Pancreas (tissue), 10 donors: ENCODE measurements at regions not wholly inside any gene's neighbourhood (a gene's known extent, or its start where the extent isn't known, plus 50 kb on each side); places are given as distances from the start of the nearest gene placed in this dataset.

Source experiments
- ATAC-seq, 4 donors: fragments of 200-7000 bp; cut with Tn5 transposase; one replicate each; pipeline versions ENCODE4 v1.8.0 to v1.9.1; 2020; ENCODE audit warnings: mild to moderate bottlenecking in 4 of 4, moderate library complexity in 4 of 4
- DNase-seq, 6 donors: peaks; one replicate each; pipeline ENCODE4 v3.0.0-alpha.2; 2020
- FAIRE-seq: peaks from 2 replicates; lab custom pipeline; 2012; peaks lifted over from hg19 to GRCh38; lab: Jason Lieb, UNC
- H3K27ac ChIP-seq, 4 donors: fragments of 200-600 bp; sonication (generic); 1 replicate in 3 of 4; 2 replicates in 1 of 4; pipeline versions ENCODE4 v1.5.0 to v1.8.0; 2020
- H3K27me3 ChIP-seq, 4 donors: fragments of 200-600 bp; one replicate each; pipeline ENCODE4 v1.8.0; 2021
- H3K36me3 ChIP-seq, 3 donors: fragments of 200-600 bp; sonication (generic) in 1 of 3; one replicate each; pipeline versions ENCODE4 v1.5.0 to v1.8.0; 2020 to 2021
- H3K4me1 ChIP-seq, 3 donors: fragments of 200-600 bp; one replicate each; pipeline ENCODE4 v1.8.0; 2021
- H3K4me3 ChIP-seq, 4 donors: fragments of 200-600 bp; sonication (generic) in 2 of 4; one replicate each; pipeline versions ENCODE4 v1.5.0 to v1.8.0; 2020 to 2021
- H3K9me3 ChIP-seq, 4 donors: fragments of 200-600 bp; one replicate each; pipeline ENCODE4 v1.8.0; 2021
- CTCF ChIP-seq, 4 donors: fragments of 200-600 bp; sonication (generic) in 3 of 4; IDR thresholded peaks; one replicate each; pipeline versions ENCODE4 v1.5.0 to v1.8.0; 2021; ENCODE audit warnings: antibody characterized with exemption in 4 of 4
- WGBS, 2 donors: extraction: QIAGEN DNeasy Blood & Tissue Kit; methylation state at CpG; one replicate each; pipeline ENCODE4 v1.1.7; 2013; 5-methylcytosine and 5-hydroxymethylcytosine counted together
- intact Hi-C, 3 donors: fragments of 100-400 bp; cut with DNase I; formaldehyde crosslinking; loops; one replicate each; pipeline versions ENCODE4 v1.11.1 to v1.14.2; 2022
- donor health status: healthy with polysubstance abuse.
- donor health status: DM: no; HTN: no; CAD: no; lungs with moderate emphysema.
- donor health status: DM: no; HTN: no; CAD: no.
- donor health status: control.
- donor health status: control.
- donor health status: Bipolar disorder and iron deficiency.
- donor health status: DM: yes; HTN: yes; CAD: no.
- donor health status: DM: no; HTN: no; CAD: no.
- donor health status: DM: no; HTN: no; CAD: no.
- donor health status: DM: yes; HTN: yes; CAD: no.

GRCh38 chr6:40252531-40253258, 318.4 kb upstream of the MOCS1 start:
- Histone ChIP-seq H3K27me3 (no peaks in the 10 kb centered on the region), H3K9me3 (no peaks in the 10 kb centered on the region), H3K27ac (no peak overlapping the region), H3K4me1 (no peaks in the 10 kb centered on the region), H3K4me3 (no peak overlapping the region), H3K36me3 (no peaks in the 10 kb centered on the region)
- no peak for DNase-seq
- intact Hi-C loops = no loop called here
- FAIRE-seq = no peak
- no peak for TF ChIP-seq CTCF (IDR thresholded peaks at IDR 0.05)
- 78 to 82% methylated on average over 4 of the region's 4 CpGs for WGBS, 2 donors
- ATAC-seq = no peak

GRCh38 chr6:40251637-40252300, 317.5 kb upstream of the MOCS1 start:
- 86 to 88% methylated on average over 3 of the region's 3 CpGs for WGBS, 2 donors
- no peak overlapping the region for H3K27ac ChIP-seq

GRCh38 chr6:40249935-40250334, 315.7 kb upstream of the MOCS1 start:
- no peak overlapping the region for H3K27ac ChIP-seq
- no peak for DNase-seq
- H3K4me1 ChIP-seq = no peaks in the 10 kb centered on the region
- no peak for ATAC-seq
- intact Hi-C loops = no loop called here
- no peak for FAIRE-seq
- H3K9me3 ChIP-seq = no peaks in the 10 kb centered on the region
- no peak for TF ChIP-seq CTCF (IDR thresholded peaks at IDR 0.05)
- H3K27me3 ChIP-seq = no peaks in the 10 kb centered on the region
- H3K4me3 ChIP-seq = no peak overlapping the region
- H3K36me3 ChIP-seq = no peaks in the 10 kb centered on the region

More at GRCh38 chr6:40251637-40252300, 317.5 kb upstream of the MOCS1 start:
- DNase-seq = no peak
- Histone ChIP-seq H3K27me3 (no peaks in the 10 kb centered on the region), H3K4me3 (no peak overlapping the region), H3K36me3 (no peaks in the 10 kb centered on the region), H3K4me1 (no peaks in the 10 kb centered on the region), H3K9me3 (no peaks in the 10 kb centered on the region)
- intact Hi-C loops = no loop called here
- TF ChIP-seq CTCF (IDR thresholded peaks at IDR 0.05) = no peak
- no peak for FAIRE-seq
- ATAC-seq = peak in 3 of 4 donors; percentile 24 to 47 (median 32)

- FAIRE-seq (no peak), ATAC-seq (no peak), DNase-seq (no peak)
- Histone ChIP-seq H3K4me1 (no peaks in the 10 kb centered on the region), H3K36me3 (no peaks in the 10 kb centered on the region), H3K27me3 (no peaks in the 10 kb centered on the region), H3K9me3 (no peaks in the 10 kb centered on the region), H3K27ac (no peak overlapping the region), H3K4me3 (no peak overlapping the region)
- no peak for TF ChIP-seq CTCF (IDR thresholded peaks at IDR 0.05)
- WGBS, 2 donors = 89 to 92% methylated on average over 3 of the region's 3 CpGs
- intact Hi-C loops = no loop called here
Observed at GRCh38 chr6:40247516-40248115, 313.4 kb upstream of the MOCS1 start.
